IPS DF 4.7 (cell line): ENCODE measurements at regions not wholly inside any gene's neighbourhood (a gene's known extent, or its start where the extent isn't known, plus 50 kb on each side); places are given as distances from the start of the nearest gene placed in this dataset.
"Not testable (repeated sequence)": the region's sequence is repeated elsewhere in the genome, so short reads cannot be mapped to it uniquely, and the experiment has no call there.

Experiments
- DNase-seq: peaks from one replicate; pipeline ENCODE4 v3.0.0-alpha.2; 2013; ENCODE audit warnings: low spot score; ENCODE audit errors: extremely low read depth

DNA sequence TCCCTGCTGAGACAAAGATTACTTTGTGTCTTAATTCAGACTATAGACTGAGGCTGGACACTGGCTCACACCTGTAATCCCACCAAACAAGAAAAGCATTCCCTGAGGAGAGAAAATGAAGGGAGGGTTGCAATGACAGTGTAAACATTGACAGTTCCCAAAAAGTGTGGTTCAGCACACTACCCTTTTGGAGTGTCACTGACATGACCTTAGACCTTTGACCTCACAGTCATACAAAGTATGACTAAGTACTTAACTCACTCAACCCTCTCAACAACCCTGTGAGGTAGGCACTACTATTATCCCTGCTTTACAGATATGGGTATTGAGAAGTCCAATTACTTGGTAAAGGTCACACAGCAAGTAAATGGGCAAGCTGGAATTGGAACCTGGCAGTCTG is 341.7 kb downstream of the LRRC3B start:
- no peak for DNase-seq

DNA sequence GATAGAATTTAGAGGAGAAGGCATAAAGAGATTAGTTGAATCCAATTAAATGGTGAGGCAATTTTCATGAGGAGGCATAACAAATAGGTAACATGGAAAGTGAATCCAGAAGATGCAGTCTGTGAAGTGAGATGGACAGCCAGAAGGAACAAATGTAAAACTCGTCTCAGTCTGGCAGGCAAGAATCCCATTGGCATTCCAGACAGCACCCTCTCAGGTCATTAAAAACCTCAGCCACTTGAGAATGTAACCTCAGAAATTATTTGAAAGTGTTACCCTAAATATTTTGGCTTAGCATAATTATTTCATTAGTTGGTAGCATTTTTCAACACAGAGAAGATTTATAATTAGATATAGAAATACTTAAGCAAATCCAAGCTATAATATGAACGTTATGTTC is 342.3 kb downstream of the LRRC3B start:
- DNase-seq: no peak

DNA sequence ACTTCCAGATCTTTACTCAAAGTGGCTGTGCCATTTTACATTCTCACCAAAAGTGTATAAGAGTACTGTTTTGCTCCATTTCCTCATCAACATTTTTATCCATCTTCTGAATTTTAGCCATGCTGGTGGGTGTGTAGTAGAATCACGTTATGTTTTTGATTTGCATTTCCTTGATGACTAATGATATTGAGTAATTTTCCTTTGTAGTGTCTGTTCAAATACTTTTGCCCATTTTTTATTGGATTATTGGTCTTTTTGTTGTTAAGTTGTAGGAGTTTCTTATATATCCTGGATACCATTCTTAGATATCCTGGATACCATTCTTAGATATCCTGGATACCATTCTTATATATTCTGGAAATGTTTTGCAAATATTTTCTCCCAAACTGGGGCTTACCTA is 344.9 kb downstream of the LRRC3B start:
- DNase-seq: no peak

DNA sequence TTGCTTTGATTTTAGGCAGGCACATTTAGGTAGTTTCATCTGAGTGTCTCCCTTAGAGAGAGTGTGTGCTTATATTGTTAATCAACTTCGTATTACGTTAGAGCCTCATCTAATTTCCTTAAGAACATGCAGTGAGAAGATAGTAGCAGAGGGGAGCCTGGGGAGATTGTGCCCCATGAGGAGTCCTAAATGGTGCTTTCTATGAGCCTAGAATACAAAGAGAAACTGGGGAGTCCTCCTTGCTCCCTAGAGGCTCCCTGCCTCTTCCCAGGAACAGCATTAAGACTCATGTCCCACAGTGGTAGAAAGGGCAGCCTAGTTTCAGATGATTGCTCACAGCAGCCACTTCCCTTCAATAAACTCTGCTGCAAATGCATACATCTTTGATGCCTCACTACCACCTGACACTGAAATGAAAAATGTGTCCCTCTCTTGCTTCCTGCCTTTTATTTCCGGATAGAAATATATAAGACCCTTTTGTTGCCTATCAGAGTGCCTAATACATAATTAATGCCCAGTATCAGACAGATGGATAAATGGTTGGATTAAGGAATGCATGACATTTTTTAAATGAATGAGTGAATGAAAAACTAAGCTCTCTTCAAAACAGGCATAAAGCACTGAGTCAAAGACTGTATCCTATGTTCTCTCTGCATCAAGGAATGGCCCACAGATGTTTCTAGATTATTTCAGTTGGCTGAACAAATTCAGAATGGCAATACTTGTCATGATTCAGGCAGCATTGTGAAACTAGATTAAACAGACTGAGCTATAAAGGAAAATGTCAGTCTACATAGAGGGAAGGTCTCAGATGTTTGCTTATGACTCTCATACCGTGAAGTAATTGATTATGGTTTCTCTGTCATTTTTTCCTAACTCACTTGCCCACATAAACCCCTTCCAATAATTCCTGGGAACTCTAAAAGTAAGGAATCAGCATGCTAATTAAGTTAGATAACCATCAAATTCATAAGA is 362.1 kb downstream of the LRRC3B start:
- no peak for DNase-seq

DNA sequence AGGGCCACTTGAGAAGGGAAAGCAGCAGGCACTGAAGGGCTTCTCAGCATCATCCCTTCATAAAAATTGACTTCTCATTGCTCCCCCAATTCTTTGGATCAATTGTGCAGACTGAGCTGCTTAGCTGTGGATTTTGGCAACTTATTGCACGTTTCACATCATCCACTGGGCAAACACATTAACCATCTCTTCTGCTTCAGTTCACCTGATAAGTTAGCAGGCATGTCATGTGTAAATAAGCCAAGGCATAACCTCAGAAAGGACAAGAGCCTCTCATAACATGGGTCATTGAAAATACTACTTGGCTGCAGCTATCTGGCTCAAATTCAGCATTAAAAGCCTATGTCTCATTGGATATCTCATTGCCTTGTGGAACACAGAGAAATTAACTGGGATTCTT is 366.5 kb downstream of the LRRC3B start:
- DNase-seq: no peak

DNA sequence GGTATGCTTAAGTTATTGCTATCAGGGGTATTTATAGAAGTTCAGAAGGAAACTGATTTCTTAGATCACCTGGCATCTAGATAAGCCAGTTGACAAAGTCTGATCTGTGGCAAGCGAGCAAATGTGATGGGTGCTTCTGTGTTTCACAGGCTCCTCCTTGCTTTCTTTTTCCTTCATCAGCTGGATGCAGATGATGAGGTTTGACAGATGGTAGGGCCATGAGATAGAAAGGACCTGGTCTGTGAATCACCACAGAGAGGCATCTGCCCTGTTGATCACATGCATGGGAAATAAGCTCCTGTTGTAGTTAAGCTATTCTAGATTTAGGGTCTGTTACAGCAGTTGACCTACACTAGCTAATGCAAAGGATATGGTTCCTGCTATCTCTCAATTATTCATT is 372.0 kb downstream of the NEK10 start:
- no peak for DNase-seq

DNA sequence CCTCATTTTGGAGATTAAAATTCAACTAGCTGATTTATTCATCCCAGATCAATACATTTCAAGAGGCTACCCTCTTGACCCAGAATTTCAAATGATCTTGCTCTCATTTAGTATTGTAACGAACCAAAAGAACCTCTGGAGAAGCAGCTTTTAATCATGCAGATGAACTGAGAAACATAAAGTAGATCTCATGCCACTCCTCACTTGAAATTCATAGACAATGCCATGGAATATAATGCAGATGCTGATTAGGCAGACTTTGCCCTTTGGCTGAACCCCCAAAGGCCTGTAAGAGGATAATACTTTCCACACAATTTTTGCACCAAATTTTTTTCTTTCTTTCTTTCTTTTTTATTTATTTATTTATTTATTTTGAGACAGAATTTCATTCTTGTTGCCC is 358.3 kb downstream of the NEK10 start:
- no peak for DNase-seq

DNA sequence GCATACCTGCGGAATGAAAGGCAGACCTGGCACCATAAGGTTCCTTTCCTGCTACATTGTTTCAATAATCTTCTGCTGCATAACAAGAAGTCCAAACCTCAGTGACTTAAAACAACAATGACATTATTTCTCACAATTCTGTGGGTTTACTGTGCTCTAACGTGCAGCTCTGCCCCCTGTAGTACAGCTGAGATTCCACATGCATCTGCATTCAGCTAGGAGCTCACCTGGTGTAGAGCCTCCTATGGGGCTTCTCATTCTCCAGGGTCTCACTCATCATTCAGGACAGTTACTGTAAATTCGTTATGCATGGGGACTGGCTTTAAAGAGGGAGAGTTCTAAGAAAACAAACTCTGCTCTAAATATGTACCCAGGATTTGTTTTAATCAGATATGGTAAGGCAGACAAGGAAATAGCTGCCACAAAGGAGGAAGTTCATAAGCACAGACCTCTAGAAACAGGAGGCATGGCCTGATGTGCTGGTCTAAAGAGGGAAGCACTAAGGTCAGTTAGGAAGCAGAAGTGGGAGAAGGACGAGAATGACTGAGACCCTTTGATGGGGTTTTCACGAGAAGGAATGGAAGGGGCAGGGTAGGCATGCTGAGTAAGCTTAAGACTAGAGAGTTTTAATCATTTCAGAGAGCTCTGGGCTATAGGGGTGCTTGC is 347.0 kb downstream of the NEK10 start:
- no peak for DNase-seq

DNA sequence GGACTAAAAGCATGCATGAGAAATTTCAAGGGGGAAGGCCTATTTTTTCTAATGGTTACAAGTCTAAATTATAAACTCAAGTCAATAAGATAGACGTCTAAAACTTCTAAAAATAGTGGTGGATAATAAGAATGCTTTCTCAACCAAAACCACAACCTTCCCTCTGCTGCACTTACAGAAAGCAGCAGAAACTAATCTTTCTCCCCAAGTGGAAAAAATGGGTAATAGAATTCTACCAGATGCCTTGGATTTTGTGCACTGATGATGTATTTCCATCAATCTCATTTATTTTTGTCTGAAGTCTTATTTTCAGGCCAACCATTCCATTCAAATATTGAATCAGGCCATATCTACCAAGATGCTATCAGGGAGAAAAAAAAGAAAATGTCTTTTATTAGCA is 344.7 kb downstream of the NEK10 start:
- no peak for DNase-seq

DNA sequence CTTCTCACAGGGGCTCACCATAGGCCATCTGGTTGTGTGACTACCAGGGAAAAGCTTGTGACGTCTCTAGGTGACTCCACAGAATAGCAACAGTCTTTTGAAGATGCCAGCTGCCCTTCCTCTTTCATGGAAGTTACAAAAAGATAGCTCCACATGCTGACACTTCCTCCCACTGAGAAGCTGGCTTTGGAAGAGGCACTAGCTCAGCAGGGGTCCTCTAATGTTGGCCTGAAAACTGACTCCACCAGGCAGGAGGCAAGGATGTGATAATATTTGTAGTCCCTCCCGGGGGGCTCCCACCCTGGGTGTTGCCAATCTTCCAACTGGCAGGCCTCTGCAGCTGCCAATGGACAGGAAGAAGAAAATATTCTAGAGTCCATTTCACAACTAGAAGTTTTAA is 343.5 kb downstream of the NEK10 start:
- DNase-seq: no peak

DNA sequence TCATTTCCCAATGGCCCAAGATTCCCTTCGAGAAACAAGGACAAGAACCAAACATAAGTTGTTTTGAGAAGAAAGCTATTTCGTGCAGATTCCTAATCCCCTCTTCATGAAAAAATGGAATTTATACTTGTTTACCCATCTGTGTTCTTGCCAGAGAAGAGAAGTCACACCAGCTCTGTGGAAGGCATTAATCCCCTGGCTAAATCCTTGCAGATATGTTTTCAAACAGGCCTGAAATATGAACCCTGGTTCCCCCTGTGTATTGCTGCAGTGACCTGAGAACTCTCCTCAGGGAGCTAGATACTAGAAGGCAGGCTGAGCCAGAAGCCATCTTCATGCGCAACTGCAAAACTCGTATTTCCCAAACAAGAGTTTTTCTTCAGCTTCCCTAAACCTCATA is 337.7 kb downstream of the NEK10 start:
- no peak for DNase-seq

DNA sequence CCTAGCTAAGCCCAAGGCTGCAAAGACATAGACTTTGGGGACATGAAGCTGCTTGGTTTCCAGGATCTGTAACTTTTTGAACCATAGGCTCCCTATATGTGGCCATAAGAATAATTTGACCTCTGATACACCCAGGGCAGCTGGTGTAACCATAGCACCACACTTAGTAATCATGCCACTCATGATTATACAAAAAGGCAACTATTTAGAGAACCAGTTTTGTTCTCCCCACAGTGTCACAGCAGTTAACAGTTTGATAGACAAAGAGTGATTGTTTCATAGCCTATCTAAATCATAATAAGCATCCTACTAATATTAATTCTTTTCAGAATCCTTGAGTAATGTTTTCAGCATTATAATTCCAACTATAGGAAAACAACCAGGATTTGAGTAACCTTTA is 334.9 kb downstream of the NEK10 start:
- no peak for DNase-seq

DNA sequence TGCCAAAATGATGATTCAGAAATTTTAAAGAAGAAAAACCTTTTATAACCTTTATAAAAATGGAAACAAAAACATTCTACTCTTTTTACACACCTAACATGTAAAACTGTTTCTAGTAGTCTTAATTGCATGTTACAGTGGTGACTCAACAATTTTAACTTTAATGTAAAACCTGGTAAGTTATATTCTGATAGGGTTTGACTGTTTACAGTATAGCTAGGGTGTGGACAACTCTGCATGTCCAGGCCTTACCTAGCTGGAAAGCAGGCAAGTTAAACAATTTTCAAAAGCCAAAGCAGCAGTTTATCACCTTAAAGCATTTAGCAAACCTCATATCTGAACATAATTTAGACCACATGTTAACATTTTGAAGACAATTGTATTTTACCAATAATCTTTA is 328.5 kb downstream of the NEK10 start:
- DNase-seq: no peak

DNA sequence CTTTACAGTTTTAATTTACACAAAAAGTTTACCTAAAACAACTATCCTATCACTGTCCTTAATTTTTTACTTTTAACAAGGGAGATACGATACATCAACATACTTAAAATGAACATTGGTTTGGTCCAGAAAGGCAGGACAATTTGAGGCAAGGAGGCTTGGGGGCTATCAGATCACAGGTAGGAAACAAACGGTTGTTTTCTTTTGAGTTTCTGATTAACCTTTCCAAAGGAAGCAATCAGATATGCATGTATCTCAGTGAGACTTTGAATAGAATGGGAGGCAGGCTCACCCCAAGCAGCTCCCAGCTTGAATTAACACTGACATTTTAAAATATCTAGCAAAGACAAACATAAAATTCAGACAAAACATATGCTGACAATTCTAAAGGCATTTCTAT is 326.6 kb downstream of the NEK10 start:
- not testable (repeated sequence) for DNase-seq

DNA sequence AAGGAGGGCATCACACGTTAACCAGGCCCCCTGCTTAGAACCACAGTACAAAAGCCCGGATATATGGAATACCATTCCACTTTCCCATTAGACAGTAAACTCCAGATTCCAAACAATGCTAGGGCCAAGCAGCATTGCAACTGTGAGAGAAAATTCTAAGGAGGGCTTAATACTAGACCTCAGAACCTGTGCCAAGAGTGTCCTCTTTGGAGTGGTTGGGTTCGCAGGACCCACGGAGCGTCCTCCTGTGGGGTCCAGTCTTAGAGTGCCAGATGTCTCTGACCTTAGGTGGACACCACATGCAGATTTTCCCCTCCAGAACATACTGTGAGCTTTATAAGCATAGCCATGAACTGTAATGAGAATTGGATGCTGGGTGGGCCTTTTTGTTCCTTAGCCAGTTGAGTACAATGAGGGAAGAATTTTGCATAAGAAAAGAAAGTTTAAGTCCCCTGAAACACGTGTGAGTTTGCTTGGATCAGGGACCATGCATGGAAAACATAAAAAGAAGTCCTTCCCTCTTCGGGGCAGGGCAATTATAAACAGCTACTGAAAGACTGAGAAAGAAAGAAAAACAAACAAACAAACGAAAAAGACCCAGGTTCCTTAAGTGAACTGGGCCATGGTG is 325.7 kb downstream of the NEK10 start:
- no peak for DNase-seq

DNA sequence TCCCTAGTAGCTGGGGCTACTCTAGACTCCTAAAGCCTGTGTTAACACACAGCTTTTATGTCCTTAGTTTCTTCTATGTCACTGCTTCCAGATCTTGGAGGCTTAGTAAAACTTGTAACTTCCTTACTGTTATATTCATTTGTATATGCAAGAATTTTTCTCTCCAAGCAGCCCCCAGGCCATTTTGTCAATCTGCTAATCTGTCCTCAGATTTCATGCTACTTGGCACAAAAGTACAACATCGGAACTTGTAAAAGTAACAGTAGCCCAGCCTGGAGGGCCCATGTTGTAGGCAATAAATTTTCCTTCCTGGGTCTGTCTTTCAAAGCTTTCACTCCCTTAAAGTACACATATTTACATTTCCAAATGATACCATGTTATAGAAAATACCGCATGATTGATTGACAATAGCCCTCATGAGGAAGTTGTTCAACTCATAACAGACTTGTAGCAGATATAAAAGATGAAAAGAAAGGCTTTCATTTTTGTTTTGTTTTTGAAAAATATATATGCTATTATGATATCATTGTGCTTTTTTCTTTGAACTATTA is 324.2 kb downstream of the NEK10 start:
- DNase-seq: no peak

DNA sequence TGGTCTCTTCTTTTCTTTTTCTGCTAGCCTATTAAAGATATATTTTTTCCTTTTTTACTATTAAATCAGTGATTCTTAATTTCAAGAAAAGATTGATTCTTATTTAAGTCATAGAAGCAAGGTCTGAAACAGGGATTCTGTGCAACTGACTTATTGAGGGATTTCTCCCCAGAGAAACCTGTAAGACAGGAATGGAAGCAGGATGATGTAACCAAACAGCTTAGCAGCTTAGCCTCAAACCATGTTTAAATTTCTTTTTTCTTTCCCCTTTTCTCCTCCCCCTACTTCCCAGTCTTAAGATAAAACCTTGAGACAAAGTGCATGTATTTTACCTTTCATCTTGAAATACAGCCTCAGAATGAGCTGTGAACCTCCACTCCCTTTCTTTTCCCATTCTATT is 322.8 kb downstream of the NEK10 start:
- DNase-seq: no peak

DNA sequence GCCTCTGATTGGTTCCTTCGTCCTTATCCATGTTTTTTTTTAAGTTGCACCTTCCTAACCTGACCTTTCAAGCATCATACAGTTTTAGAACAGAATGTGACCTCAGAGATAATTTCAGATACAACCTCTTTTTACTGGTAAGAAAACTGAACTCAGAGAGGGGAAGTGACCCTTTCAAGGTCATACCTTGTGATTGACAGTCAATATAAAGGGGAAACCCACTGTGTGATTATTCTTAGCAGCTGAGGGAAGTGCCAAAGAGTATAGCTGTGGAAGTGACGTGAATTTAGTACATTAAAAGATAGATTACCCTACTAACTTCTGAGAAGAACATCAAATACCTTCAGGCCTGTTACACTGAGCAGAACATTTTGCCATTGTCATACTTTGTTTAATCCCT is 319.4 kb downstream of the NEK10 start:
- no peak for DNase-seq

DNA sequence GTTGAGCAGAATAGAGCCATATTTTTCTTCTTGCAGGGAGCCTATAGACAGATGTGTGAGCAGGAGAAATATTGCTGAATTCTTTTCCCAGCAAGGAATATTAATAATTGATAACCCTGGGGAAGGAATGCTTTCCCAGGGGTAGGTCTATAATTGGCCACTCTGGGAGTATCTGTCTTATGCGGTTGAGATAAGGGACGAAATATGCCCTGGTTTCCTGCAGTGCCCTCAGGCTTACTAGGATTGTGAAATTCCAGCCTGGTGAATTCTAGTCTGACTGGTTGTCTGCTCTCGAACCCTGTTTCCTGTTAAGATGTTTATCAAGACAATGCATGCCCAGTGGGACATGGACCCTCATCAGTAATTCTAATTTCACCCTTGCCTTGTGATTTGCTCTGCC is 317.7 kb downstream of the NEK10 start:
- not testable (repeated sequence) for DNase-seq

DNA sequence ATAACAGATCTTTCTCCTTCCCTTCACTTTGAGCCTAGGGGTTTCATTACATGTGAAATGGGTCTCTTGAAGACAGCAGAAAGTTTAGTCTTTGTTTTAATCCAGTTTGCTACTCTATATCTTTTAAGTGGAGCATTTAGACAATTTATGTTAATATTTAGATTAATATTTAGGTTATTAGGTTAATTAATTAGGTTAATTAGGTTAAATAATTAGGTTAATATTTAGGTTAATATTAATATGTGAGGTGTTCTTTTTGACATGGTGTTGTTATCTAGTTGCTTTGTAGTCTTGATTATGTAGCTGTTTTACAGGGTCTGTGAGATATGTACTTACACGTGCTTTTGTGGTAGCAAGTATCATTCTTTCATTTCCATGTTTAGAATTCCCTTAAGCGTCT is 312.9 kb downstream of the NEK10 start:
- no peak for DNase-seq

DNA sequence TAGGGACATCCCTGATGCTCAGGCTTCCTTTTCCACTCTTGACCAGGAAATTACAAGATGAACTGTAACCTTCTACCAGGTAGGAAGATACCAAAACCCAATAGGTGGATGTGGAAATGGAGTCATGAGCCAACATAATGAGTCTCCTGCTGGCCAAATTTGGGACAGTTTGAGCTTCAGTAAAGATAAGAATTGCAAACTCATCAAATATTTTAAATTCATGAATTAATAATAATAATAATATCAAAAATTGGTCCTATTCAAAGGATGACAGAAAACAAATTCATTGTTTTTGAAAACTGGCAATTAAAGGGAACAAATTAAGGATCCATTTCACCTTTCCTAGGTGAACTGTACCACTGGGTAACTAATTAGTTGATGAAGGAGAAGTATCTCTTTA is 309.7 kb downstream of the NEK10 start:
- DNase-seq: no peak
